ENCODE measurements at regions not wholly inside any gene's neighbourhood (a gene's known extent, or its start where the extent isn't known, plus 50 kb on each side); places are given as distances from the start of the nearest gene placed in this dataset.

DNA sequence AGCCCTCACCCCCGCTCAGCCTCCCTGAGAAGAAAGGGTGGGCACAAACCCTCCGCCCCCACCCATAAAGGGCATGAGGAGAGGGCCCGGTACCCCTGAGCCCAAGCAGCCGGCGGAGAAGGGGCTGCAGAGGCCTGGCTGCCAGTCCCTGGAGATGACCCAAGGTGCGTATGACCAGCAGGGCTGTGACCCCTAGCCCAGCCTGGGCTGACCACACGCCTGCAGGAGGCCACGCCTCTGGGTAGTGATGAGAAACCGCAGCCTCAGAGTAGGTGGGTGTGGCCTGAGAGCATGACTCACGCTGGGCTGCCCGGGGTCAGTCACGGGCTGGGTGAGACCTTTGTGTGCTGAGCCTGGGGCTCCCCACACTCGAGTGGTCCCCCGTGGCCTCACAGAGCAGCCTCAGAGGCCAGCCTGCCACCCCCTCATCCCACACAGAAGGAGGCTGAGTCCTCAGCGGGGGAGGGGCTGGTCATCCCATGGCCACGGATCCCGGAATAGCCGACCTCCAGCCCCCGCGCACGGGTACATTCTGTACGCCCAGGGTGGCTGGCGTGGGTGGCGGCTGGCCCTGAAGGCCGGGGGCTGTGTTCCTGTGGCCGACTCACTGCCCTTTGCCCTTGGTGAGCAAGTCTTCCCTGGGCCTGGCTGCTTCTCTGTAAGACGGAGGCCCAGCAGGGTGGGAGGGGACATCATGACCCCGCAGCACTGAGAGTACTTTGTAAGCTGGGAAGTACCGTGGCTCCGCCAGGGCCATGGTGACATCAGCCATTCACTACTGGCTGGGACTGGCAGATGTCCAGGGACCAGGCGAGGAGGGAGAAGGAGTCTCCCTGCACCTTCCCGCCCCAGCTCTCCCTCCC, 110.8 kb upstream of the OTOS start:
- peak; percentile 84 to 93 (median 88) for ATAC-seq
- no peaks in the 10 kb centered on the region for H3K27me3 ChIP-seq
- intact Hi-C loops (cut with DNase I) = no loop called here
- whole genome bisulfite sequencing, 2 donors = 21 to 23% methylated on average over 30 to 32 of the region's 32 CpGs
- H3K36me3 ChIP-seq = no peaks in the 10 kb centered on the region
- no peaks in the 10 kb centered on the region for H3K9me3 ChIP-seq
- TF ChIP-seq, protein P1, sequence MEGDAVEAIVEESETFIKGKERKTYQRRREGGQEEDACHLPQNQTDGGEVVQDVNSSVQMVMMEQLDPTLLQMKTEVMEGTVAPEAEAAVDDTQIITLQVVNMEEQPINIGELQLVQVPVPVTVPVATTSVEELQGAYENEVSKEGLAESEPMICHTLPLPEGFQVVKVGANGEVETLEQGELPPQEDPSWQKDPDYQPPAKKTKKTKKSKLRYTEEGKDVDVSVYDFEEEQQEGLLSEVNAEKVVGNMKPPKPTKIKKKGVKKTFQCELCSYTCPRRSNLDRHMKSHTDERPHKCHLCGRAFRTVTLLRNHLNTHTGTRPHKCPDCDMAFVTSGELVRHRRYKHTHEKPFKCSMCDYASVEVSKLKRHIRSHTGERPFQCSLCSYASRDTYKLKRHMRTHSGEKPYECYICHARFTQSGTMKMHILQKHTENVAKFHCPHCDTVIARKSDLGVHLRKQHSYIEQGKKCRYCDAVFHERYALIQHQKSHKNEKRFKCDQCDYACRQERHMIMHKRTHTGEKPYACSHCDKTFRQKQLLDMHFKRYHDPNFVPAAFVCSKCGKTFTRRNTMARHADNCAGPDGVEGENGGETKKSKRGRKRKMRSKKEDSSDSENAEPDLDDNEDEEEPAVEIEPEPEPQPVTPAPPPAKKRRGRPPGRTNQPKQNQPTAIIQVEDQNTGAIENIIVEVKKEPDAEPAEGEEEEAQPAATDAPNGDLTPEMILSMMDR (IDR thresholded peaks at IDR 0.05) = no peak
- H3K27ac ChIP-seq = peak overlapping the region; percentile 86 to 95 (median 87)
- DNase-seq = peak; percentile 87 to 96 (median 92)
- FAIRE-seq = no peak
- peaks cover 11 to 19% (median 16%) of the 10 kb centered on the region in 3 donors for H3K4me1 ChIP-seq
- peak overlapping the region in 2 of 4 donors; percentile 11 to 16 for H3K4me3 ChIP-seq

DNA sequence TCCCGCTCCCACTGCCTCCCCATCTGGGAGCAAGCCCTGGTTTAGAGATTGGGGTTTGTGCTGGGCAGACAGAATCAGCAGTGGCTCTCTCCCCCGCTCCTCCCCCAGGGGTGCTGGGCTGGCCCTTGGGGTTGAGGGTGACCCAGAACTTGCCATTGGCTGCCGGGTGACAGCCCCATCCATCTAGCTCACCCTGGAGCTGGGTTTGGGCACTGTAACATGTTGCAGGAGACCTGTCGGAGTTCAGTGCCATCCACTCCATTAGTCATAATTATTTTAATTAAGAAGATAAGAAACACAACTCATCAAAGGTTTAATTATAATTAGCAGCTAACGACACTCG, 111.4 kb upstream of the OTOS start:
- DNase-seq (no peak), FAIRE-seq (no peak), ATAC-seq (no peak)
- intact Hi-C loops (cut with DNase I) = no loop called here
- H3K4me1 ChIP-seq = peaks cover 11 to 19% (median 16%) of the 10 kb centered on the region in 3 donors
- no peak overlapping the region for H3K4me3 ChIP-seq
- WGBS, 2 donors = 60 to 63% methylated on average over 6 of the region's 6 CpGs
- H3K9me3 ChIP-seq = no peaks in the 10 kb centered on the region
- no peaks in the 10 kb centered on the region for H3K36me3 ChIP-seq
- H3K27ac ChIP-seq = peak overlapping the region; percentile 86 to 95 (median 87)
- TF ChIP-seq, protein P1 (IDR thresholded peaks at IDR 0.05) = no peak
- no peaks in the 10 kb centered on the region for H3K27me3 ChIP-seq

- WGBS, 2 donors = 89% methylated on average over 20 of the region's 20 CpGs
- Histone ChIP-seq H3K9me3 (no peaks in the 10 kb centered on the region), H3K27me3 (no peaks in the 10 kb centered on the region), H3K4me3 (no peak overlapping the region), H3K4me1 (peaks cover 11 to 19% (median 16%) of the 10 kb centered on the region in 3 donors), H3K27ac (peak overlapping the region; percentile 86 to 95 (median 87)), H3K36me3 (no peaks in the 10 kb centered on the region)
- intact Hi-C loops (cut with DNase I) = no loop called here
- no peak for ATAC-seq
- TF ChIP-seq, protein P1 (IDR thresholded peaks at IDR 0.05) = no peak
- DNase-seq = peak in 3 of 6 donors; percentile 28 to 63 (median 52)
- FAIRE-seq = no peak
These were observed 111.9 kb upstream of the OTOS start for GRCh38 chr2:240252191-240252871.

DNA sequence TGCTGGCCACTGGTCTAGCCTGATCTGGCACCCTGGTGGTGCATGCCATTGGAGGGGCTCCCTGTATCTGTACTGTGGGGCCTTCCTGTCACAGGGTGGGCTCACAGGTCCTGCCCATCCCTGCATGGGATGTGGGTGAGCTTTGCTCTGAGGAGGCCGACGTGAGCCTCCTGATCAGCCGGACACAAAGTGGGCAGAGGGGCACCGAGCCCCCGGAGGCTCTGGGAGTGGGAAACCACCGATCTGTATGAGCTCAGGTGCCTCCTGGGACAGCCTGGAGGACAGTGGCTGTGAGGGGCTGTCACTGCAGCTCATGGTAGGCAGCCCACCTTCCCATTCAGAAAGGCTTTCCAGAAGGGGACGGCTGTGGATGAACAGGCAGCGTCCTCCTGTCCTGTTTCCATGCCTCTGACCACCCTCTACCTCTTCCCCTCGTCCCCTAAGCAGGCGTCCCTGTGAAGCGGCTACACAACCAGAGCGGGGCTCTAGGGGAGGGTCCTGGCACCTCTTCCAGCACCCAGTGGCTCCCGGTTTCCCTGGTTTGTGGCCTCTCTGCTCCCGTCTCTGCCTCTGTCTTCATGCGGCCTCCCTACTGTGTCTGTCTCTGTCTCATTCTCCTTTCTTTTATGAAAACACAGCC, 112.5 kb upstream of the OTOS start:
- 92 to 94% methylated on average over 15 of the region's 15 CpGs for WGBS, 2 donors
- H3K9me3 ChIP-seq = no peaks in the 10 kb centered on the region
- peak in 1 of 6 donors; percentile 56 for DNase-seq
- H3K4me1 ChIP-seq = peaks cover 11 to 19% (median 16%) of the 10 kb centered on the region in 3 donors
- H3K36me3 ChIP-seq = no peaks in the 10 kb centered on the region
- peak overlapping the region in 2 of 4 donors; percentile 87 to 95 for H3K27ac ChIP-seq
- FAIRE-seq = no peak
- ATAC-seq = no peak
- TF ChIP-seq, protein P1 (IDR thresholded peaks at IDR 0.05) = no peak
- intact Hi-C loops (cut with DNase I) = no loop called here
- H3K4me3 ChIP-seq = no peak overlapping the region
- no peaks in the 10 kb centered on the region for H3K27me3 ChIP-seq

Data from pancreas (tissue), 10 donors.